ENCODE measurements at regions not wholly inside any gene's neighbourhood (a gene's known extent, or its start where the extent isn't known, plus 50 kb on each side); places are given as distances from the start of the nearest gene placed in this dataset.

DNA sequence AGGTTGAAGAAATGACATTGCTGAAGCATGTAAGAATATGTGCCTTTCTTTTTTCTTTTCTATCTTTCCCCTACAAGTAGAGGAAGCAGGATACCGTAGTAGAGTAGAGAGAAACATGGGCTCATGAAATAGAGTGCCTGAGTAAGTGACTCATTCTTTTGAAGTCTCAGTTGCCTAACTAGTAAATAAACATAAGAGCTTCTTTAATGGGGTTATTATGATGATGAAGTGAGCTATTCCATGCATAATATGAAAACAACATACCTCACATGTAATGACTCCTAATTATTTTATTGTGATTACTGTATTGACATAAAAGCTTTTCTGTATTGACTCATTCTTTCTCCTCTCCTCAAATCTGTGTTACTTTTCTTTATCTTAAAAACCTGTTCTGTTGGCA, 1538.2 kb downstream of the TECRL start:
- TF ChIP-seq POLR2AphosphoS5 (IDR thresholded peaks at IDR 0.05), result no peak
- TF ChIP-seq, protein P1, sequence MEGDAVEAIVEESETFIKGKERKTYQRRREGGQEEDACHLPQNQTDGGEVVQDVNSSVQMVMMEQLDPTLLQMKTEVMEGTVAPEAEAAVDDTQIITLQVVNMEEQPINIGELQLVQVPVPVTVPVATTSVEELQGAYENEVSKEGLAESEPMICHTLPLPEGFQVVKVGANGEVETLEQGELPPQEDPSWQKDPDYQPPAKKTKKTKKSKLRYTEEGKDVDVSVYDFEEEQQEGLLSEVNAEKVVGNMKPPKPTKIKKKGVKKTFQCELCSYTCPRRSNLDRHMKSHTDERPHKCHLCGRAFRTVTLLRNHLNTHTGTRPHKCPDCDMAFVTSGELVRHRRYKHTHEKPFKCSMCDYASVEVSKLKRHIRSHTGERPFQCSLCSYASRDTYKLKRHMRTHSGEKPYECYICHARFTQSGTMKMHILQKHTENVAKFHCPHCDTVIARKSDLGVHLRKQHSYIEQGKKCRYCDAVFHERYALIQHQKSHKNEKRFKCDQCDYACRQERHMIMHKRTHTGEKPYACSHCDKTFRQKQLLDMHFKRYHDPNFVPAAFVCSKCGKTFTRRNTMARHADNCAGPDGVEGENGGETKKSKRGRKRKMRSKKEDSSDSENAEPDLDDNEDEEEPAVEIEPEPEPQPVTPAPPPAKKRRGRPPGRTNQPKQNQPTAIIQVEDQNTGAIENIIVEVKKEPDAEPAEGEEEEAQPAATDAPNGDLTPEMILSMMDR (IDR thresholded peaks at IDR 0.05), result no peak
